ENCODE measurements at regions not wholly inside any gene's neighbourhood (a gene's known extent, or its start where the extent isn't known, plus 50 kb on each side); places are given as distances from the start of the nearest gene placed in this dataset.

GRCh38 chr14:56491299-56492285 lies 88.0 kb upstream of the TMEM260 start:
- POLR2A ChIA-PET: no interaction called here
- no peak for DNase-seq (ENCODE audit: low read depth, low spot score)
- TF ChIP-seq CTCF (IDR thresholded peaks at IDR 0.05; ENCODE audit: insufficient read depth, low read length, missing control alignments): peak; percentile 72
- H3K4me3 ChIP-seq (ENCODE audit: low read depth, low read length): no peak overlapping the region
- CTCF ChIA-PET: interaction anchor here (0.6 to 6.9 kb wide), 58 partner anchors 9 to 1390 kb away, joined by 3 to 85 read pairs (median 4); partner anchors contain the start of genes AP5M1 and EXOC5

- no peak for TF ChIP-seq CTCF (IDR thresholded peaks at IDR 0.05; ENCODE audit: insufficient read depth, low read length, missing control alignments)
- H3K4me3 ChIP-seq (ENCODE audit: low read depth, low read length): no peak overlapping the region
- POLR2A ChIA-PET: no interaction called here
- CTCF ChIA-PET: interaction anchor here (0.8 to 5.2 kb wide), 3 partner anchors 12 to 822 kb away, joined by 3 to 85 read pairs (median 5); no protein-coding TSS in a partner anchor
- no peak for DNase-seq (ENCODE audit: low read depth, low spot score)
These were observed 85.4 kb upstream of the TMEM260 start for GRCh38 chr14:56494167-56494566.

- TF ChIP-seq CTCF (IDR thresholded peaks at IDR 0.05; ENCODE audit: insufficient read depth, low read length, missing control alignments): no peak
- ChIA-PET CTCF (interaction anchor here (1.4 kb wide), 1 partner anchor 9 kb away, joined by 6 read pairs; no protein-coding TSS in a partner anchor), POLR2A (no interaction called here)
- no peak overlapping the region for H3K4me3 ChIP-seq (ENCODE audit: low read depth, low read length)
- DNase-seq (ENCODE audit: low read depth, low spot score): no peak
These were observed 81.5 kb upstream of the TMEM260 start for GRCh38 chr14:56498112-56498511.

GRCh38 chr14:56501909-56502530 lies 77.6 kb upstream of the TMEM260 start:
- H3K4me3 ChIP-seq (ENCODE audit: low read depth, low read length): no peak overlapping the region
- ChIA-PET POLR2A (no interaction called here), CTCF (interaction anchor here (7.1 kb wide), 1 partner anchor 12 kb away, joined by 49 read pairs; no protein-coding TSS in a partner anchor)
- no peak for DNase-seq (ENCODE audit: low read depth, low spot score)
- no peak for TF ChIP-seq CTCF (IDR thresholded peaks at IDR 0.05; ENCODE audit: insufficient read depth, low read length, missing control alignments)

GRCh38 chr14:56505361-56505760 lies 74.2 kb upstream of the TMEM260 start:
- no peak for TF ChIP-seq CTCF (IDR thresholded peaks at IDR 0.05; ENCODE audit: insufficient read depth, low read length, missing control alignments)
- CTCF ChIA-PET: interaction anchor here (7.1 kb wide), 1 partner anchor 15 kb away, joined by 49 read pairs; no protein-coding TSS in a partner anchor
- POLR2A ChIA-PET: no interaction called here
- DNase-seq (ENCODE audit: low read depth, low spot score): no peak
- no peak overlapping the region for H3K4me3 ChIP-seq (ENCODE audit: low read depth, low read length)

- DNase-seq (ENCODE audit: low read depth, low spot score): no peak
- no peak for TF ChIP-seq CTCF (IDR thresholded peaks at IDR 0.05; ENCODE audit: insufficient read depth, low read length, missing control alignments)
- POLR2A ChIA-PET: no interaction called here
These were observed 67.1 kb upstream of the TMEM260 start for GRCh38 chr14:56512521-56512920.

More at GRCh38 chr14:56512521-56512920, 67.1 kb upstream of the TMEM260 start:
- no peak overlapping the region for H3K4me3 ChIP-seq (ENCODE audit: low read depth, low read length)
- CTCF ChIA-PET: no interaction called here

All from AG04449 (cell line).